Gastrocnemius medialis (tissue), 4 donors: ENCODE measurements at regions not wholly inside any gene's neighbourhood (a gene's known extent, or its start where the extent isn't known, plus 50 kb on each side); places are given as distances from the start of the nearest gene placed in this dataset.

Experiments
- CTCF ChIP-seq, 5 experiments: fragments of 450-650 bp in 3 of 5; fragments of 200-600 bp in 2 of 5; sonication (generic) in 2 of 5; IDR thresholded peaks in 4 of 5; conservative IDR thresholded peaks in 1 of 5; 1 replicate in 4 of 5; 2 replicates in 1 of 5; pipeline ENCODE4 v1.5.1; 2016 to 2019; ENCODE audit warnings: antibody characterized with exemption in 5 of 5, mild to moderate bottlenecking in 3 of 5, moderate library complexity in 3 of 5
- POLR2A ChIP-seq, 2 donors: fragments of 450-650 bp; IDR thresholded peaks; one replicate each; pipeline ENCODE4 v1.6.1; 2017; ENCODE audit warnings: antibody characterized with exemption in 2 of 2, mild to moderate bottlenecking in 2 of 2, moderate library complexity in 2 of 2

- no peak for TF ChIP-seq POLR2A (IDR thresholded peaks at IDR 0.05)
- no peak for TF ChIP-seq CTCF (IDR thresholded peaks at IDR 0.05 in 4 of 5, conservative IDR thresholded peaks at IDR 0.05 in 1 of 5)
These were observed 329.8 kb upstream of the GRM7 start for GRCh38 chr3:6531153-6531552.
